ENCODE measurements at regions not wholly inside any gene's neighbourhood (a gene's known extent, or its start where the extent isn't known, plus 50 kb on each side); places are given as distances from the start of the nearest gene placed in this dataset.

GRCh38 chr1:165011991-165012531 is 344.5 kb downstream of the LMX1A start:
- Histone ChIP-seq H3K4me1 (ENCODE audit: insufficient read depth, low read length) (no peaks in the 10 kb centered on the region), H3K9me3 (ENCODE audit: insufficient read depth, low read depth, low read length) (no peaks in the 10 kb centered on the region), H3K27ac (ENCODE audit: low read length) (no peak overlapping the region), H3K27me3 (ENCODE audit: insufficient read depth, low read length) (no peaks in the 10 kb centered on the region), H3K36me3 (ENCODE audit: insufficient read depth, low read depth, low read length) (no peaks in the 10 kb centered on the region), H3K4me3 (ENCODE audit: low read length) (no peak overlapping the region), H3K9ac (ENCODE audit: low read depth, low read length) (no peak overlapping the region)

GRCh38 chr1:165011186-165011585 is 345.3 kb downstream of the LMX1A start:
- no peaks in the 10 kb centered on the region for H3K9me3 ChIP-seq (ENCODE audit: insufficient read depth, low read depth, low read length)
- no peaks in the 10 kb centered on the region for H3K27me3 ChIP-seq (ENCODE audit: insufficient read depth, low read length)
- H3K9ac ChIP-seq (ENCODE audit: low read depth, low read length) = no peak overlapping the region
- no peaks in the 10 kb centered on the region for H3K4me1 ChIP-seq (ENCODE audit: insufficient read depth, low read length)
- no peak overlapping the region for H3K4me3 ChIP-seq (ENCODE audit: low read length)
- no peak overlapping the region for H3K27ac ChIP-seq (ENCODE audit: low read length)
- no peaks in the 10 kb centered on the region for H3K36me3 ChIP-seq (ENCODE audit: insufficient read depth, low read depth, low read length)

- Histone ChIP-seq H3K9me3 (ENCODE audit: insufficient read depth, low read depth, low read length) (no peaks in the 10 kb centered on the region), H3K27ac (ENCODE audit: low read length) (no peak overlapping the region), H3K36me3 (ENCODE audit: insufficient read depth, low read depth, low read length) (no peaks in the 10 kb centered on the region), H3K27me3 (ENCODE audit: insufficient read depth, low read length) (no peaks in the 10 kb centered on the region), H3K4me1 (ENCODE audit: insufficient read depth, low read length) (no peaks in the 10 kb centered on the region), H3K9ac (ENCODE audit: low read depth, low read length) (no peak overlapping the region), H3K4me3 (ENCODE audit: low read length) (no peak overlapping the region)
Observed at GRCh38 chr1:165010418-165011070, 346.0 kb downstream of the LMX1A start.

- Histone ChIP-seq H3K27me3 (ENCODE audit: insufficient read depth, low read length) (no peaks in the 10 kb centered on the region), H3K27ac (ENCODE audit: low read length) (no peak overlapping the region), H3K9ac (ENCODE audit: low read depth, low read length) (no peak overlapping the region), H3K9me3 (ENCODE audit: insufficient read depth, low read depth, low read length) (no peaks in the 10 kb centered on the region), H3K4me3 (ENCODE audit: low read length) (no peak overlapping the region), H3K4me1 (ENCODE audit: insufficient read depth, low read length) (no peaks in the 10 kb centered on the region), H3K36me3 (ENCODE audit: insufficient read depth, low read depth, low read length) (no peaks in the 10 kb centered on the region)
Observed at GRCh38 chr1:165006831-165007230, 349.7 kb downstream of the LMX1A start.

- Histone ChIP-seq H3K36me3 (ENCODE audit: insufficient read depth, low read depth, low read length) (no peaks in the 10 kb centered on the region), H3K9me3 (ENCODE audit: insufficient read depth, low read depth, low read length) (no peaks in the 10 kb centered on the region), H3K4me1 (ENCODE audit: insufficient read depth, low read length) (no peaks in the 10 kb centered on the region), H3K27me3 (ENCODE audit: insufficient read depth, low read length) (no peaks in the 10 kb centered on the region), H3K9ac (ENCODE audit: low read depth, low read length) (no peak overlapping the region), H3K4me3 (ENCODE audit: low read length) (no peak overlapping the region), H3K27ac (ENCODE audit: low read length) (no peak overlapping the region)
Observed at GRCh38 chr1:164999146-164999545, 357.4 kb downstream of the LMX1A start.

GRCh38 chr1:164991763-164992314 is 364.7 kb downstream of the LMX1A start:
- no peak overlapping the region for H3K27ac ChIP-seq (ENCODE audit: low read length)

GRCh38 chr1:164983023-164983650 is 373.4 kb downstream of the LMX1A start:
- no peaks in the 10 kb centered on the region for H3K9me3 ChIP-seq (ENCODE audit: insufficient read depth, low read depth, low read length)
- H3K4me1 ChIP-seq (ENCODE audit: insufficient read depth, low read length) = no peaks in the 10 kb centered on the region
- H3K4me3 ChIP-seq (ENCODE audit: low read length) = no peak overlapping the region
- no peak overlapping the region for H3K9ac ChIP-seq (ENCODE audit: low read depth, low read length)
- H3K36me3 ChIP-seq (ENCODE audit: insufficient read depth, low read depth, low read length) = no peaks in the 10 kb centered on the region
- no peak overlapping the region for H3K27ac ChIP-seq (ENCODE audit: low read length)
- H3K27me3 ChIP-seq (ENCODE audit: insufficient read depth, low read length) = peaks cover 61% of the 10 kb centered on the region

More at GRCh38 chr1:164991763-164992314, 364.7 kb downstream of the LMX1A start:
- Histone ChIP-seq H3K9ac (ENCODE audit: low read depth, low read length) (no peak overlapping the region), H3K36me3 (ENCODE audit: insufficient read depth, low read depth, low read length) (no peaks in the 10 kb centered on the region), H3K4me3 (ENCODE audit: low read length) (no peak overlapping the region), H3K9me3 (ENCODE audit: insufficient read depth, low read depth, low read length) (no peaks in the 10 kb centered on the region), H3K4me1 (ENCODE audit: insufficient read depth, low read length) (no peaks in the 10 kb centered on the region), H3K27me3 (ENCODE audit: insufficient read depth, low read length) (no peaks in the 10 kb centered on the region; the same call in 1 of the 2 replicates)

- Histone ChIP-seq H3K4me3 (ENCODE audit: low read length) (no peak overlapping the region), H3K27ac (ENCODE audit: low read length) (no peak overlapping the region), H3K36me3 (ENCODE audit: insufficient read depth, low read depth, low read length) (no peaks in the 10 kb centered on the region), H3K9ac (ENCODE audit: low read depth, low read length) (no peak overlapping the region), H3K9me3 (ENCODE audit: insufficient read depth, low read depth, low read length) (no peaks in the 10 kb centered on the region), H3K4me1 (ENCODE audit: insufficient read depth, low read length) (no peaks in the 10 kb centered on the region), H3K27me3 (ENCODE audit: insufficient read depth, low read length) (peaks cover 61% of the 10 kb centered on the region)
Observed at GRCh38 chr1:164982545-164982944, 374.0 kb downstream of the LMX1A start.

- Histone ChIP-seq H3K9ac (ENCODE audit: low read depth, low read length) (no peak overlapping the region), H3K4me1 (ENCODE audit: insufficient read depth, low read length) (no peaks in the 10 kb centered on the region), H3K27me3 (ENCODE audit: insufficient read depth, low read length) (peaks cover 31% of the 10 kb centered on the region), H3K27ac (ENCODE audit: low read length) (no peak overlapping the region), H3K36me3 (ENCODE audit: insufficient read depth, low read depth, low read length) (no peaks in the 10 kb centered on the region), H3K4me3 (ENCODE audit: low read length) (no peak overlapping the region), H3K9me3 (ENCODE audit: insufficient read depth, low read depth, low read length) (no peaks in the 10 kb centered on the region)
Observed at GRCh38 chr1:164977561-164977960, 379.0 kb downstream of the LMX1A start.

- Histone ChIP-seq H3K27me3 (ENCODE audit: insufficient read depth, low read length) (no peaks in the 10 kb centered on the region), H3K36me3 (ENCODE audit: insufficient read depth, low read depth, low read length) (no peaks in the 10 kb centered on the region), H3K9ac (ENCODE audit: low read depth, low read length) (no peak overlapping the region), H3K4me3 (ENCODE audit: low read length) (no peak overlapping the region), H3K27ac (ENCODE audit: low read length) (no peak overlapping the region), H3K9me3 (ENCODE audit: insufficient read depth, low read depth, low read length) (no peaks in the 10 kb centered on the region), H3K4me1 (ENCODE audit: insufficient read depth, low read length) (no peaks in the 10 kb centered on the region)
Observed at GRCh38 chr1:164971921-164972415, 384.5 kb downstream of the LMX1A start.

- Histone ChIP-seq H3K9ac (ENCODE audit: low read depth, low read length) (no peak overlapping the region), H3K27me3 (ENCODE audit: insufficient read depth, low read length) (no peaks in the 10 kb centered on the region), H3K4me3 (ENCODE audit: low read length) (no peak overlapping the region), H3K27ac (ENCODE audit: low read length) (no peak overlapping the region), H3K4me1 (ENCODE audit: insufficient read depth, low read length) (no peaks in the 10 kb centered on the region), H3K36me3 (ENCODE audit: insufficient read depth, low read depth, low read length) (no peaks in the 10 kb centered on the region), H3K9me3 (ENCODE audit: insufficient read depth, low read depth, low read length) (no peaks in the 10 kb centered on the region)
Observed at GRCh38 chr1:164971391-164971790, 385.1 kb downstream of the LMX1A start.

- Histone ChIP-seq H3K36me3 (ENCODE audit: insufficient read depth, low read depth, low read length) (no peaks in the 10 kb centered on the region), H3K9me3 (ENCODE audit: insufficient read depth, low read depth, low read length) (no peaks in the 10 kb centered on the region), H3K27me3 (ENCODE audit: insufficient read depth, low read length) (no peaks in the 10 kb centered on the region), H3K4me1 (ENCODE audit: insufficient read depth, low read length) (no peaks in the 10 kb centered on the region), H3K9ac (ENCODE audit: low read depth, low read length) (no peak overlapping the region), H3K4me3 (ENCODE audit: low read length) (no peak overlapping the region), H3K27ac (ENCODE audit: low read length) (no peak overlapping the region)
Observed at GRCh38 chr1:164969253-164969652, 387.3 kb downstream of the LMX1A start.
